ENCODE measurements at regions not wholly inside any gene's neighbourhood (a gene's known extent, or its start where the extent isn't known, plus 50 kb on each side); places are given as distances from the start of the nearest gene placed in this dataset.

GRCh38 chr4:141860974-141861373 is 224.6 kb downstream of the IL15 start:
- TF ChIP-seq, protein P1, sequence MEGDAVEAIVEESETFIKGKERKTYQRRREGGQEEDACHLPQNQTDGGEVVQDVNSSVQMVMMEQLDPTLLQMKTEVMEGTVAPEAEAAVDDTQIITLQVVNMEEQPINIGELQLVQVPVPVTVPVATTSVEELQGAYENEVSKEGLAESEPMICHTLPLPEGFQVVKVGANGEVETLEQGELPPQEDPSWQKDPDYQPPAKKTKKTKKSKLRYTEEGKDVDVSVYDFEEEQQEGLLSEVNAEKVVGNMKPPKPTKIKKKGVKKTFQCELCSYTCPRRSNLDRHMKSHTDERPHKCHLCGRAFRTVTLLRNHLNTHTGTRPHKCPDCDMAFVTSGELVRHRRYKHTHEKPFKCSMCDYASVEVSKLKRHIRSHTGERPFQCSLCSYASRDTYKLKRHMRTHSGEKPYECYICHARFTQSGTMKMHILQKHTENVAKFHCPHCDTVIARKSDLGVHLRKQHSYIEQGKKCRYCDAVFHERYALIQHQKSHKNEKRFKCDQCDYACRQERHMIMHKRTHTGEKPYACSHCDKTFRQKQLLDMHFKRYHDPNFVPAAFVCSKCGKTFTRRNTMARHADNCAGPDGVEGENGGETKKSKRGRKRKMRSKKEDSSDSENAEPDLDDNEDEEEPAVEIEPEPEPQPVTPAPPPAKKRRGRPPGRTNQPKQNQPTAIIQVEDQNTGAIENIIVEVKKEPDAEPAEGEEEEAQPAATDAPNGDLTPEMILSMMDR (IDR thresholded peaks at IDR 0.05) = no peak
- no peak for TF ChIP-seq POLR2A (IDR thresholded peaks at IDR 0.05)

All from lower leg skin (tissue), 3 donors.